ENCODE measurements at regions not wholly inside any gene's neighbourhood (a gene's known extent, or its start where the extent isn't known, plus 50 kb on each side); places are given as distances from the start of the nearest gene placed in this dataset.

DNA sequence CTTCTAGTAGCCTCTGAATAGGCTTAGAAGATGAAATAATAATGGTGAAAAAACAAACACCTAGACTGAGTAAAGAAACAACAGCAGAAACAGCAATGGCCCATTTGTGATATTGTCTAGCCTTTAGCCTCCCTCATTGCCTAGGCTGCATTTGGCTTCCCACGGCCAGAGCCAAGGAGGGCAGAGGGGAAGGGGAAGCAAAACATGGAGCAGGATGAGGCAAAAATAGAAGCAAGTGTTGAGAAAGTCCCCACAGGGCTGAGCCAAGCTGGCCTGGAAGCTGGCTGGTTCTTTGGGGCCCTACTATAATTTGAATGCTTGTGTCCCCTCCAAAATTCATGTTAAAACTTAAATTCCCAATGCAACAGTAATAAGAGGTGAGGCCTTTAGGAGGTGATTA lies 60.2 kb upstream of the KSR1 start:
- TF ChIP-seq CTCF (IDR thresholded peaks at IDR 0.05; ENCODE audit: low read depth, low read length, poor library complexity, severe bottlenecking) = no peak
- no peak for TF ChIP-seq EZH2phosphoT487 (IDR thresholded peaks at IDR 0.05; ENCODE audit: borderline replicate concordance, low read length)
